HL-60 (cell line): ENCODE measurements at regions not wholly inside any gene's neighbourhood (a gene's known extent, or its start where the extent isn't known, plus 50 kb on each side); places are given as distances from the start of the nearest gene placed in this dataset.

Source experiments
- DNase-seq, 2 experiments: peaks; one replicate each; pipeline ENCODE4 v3.0.0-alpha.2; 2010 to 2020; ENCODE audit warnings: low read depth in 1 of 2, low spot score in 1 of 2
- H3K27ac ChIP-seq: fragments of 250-450 bp; sonication (Bioruptor Pico); replicated peaks from 2 replicates; pipeline ENCODE4 v1.5.1; 2020; ENCODE audit warnings: mild to moderate bottlenecking, moderate library complexity
- H3K27me3 ChIP-seq: fragments of 250-450 bp; sonication (Bioruptor Pico); 2 replicates; pipeline ENCODE4 v1.5.1; 2021; ENCODE audit warnings: mild to moderate bottlenecking, moderate library complexity; ENCODE audit not compliant: insufficient read depth, poor library complexity, severe bottlenecking
- H3K4me3 ChIP-seq: replicated peaks from 2 replicates; pipeline ENCODE4 v1.5.1; 2011; ENCODE audit warnings: mild to moderate bottlenecking, control low read depth, low read length; ENCODE audit not compliant: insufficient read depth
- CTCF ChIP-seq: IDR thresholded peaks from one replicate; pipeline ENCODE4 v1.5.1; 2011; ENCODE audit warnings: low read length, control low read depth, inconsistent platforms; ENCODE audit not compliant: insufficient read depth
- GABPA ChIP-seq: IDR thresholded peaks from 2 replicates; pipeline ENCODE4 v1.6.1; 2012; ENCODE audit warnings: low read depth
- POLR2AphosphoS5 ChIP-seq: IDR thresholded peaks from 2 replicates; pipeline ENCODE4 v1.6.1; 2012; ENCODE audit warnings: low read depth
- SPI1 ChIP-seq: IDR thresholded peaks from 2 replicates; pipeline ENCODE4 v1.6.1; 2012; ENCODE audit warnings: low read depth, mild to moderate bottlenecking, borderline replicate concordance
- TF ChIP-seq, protein P1 (sequence below): IDR thresholded peaks from 2 replicates; pipeline ENCODE4 v1.6.1; 2012; ENCODE audit warnings: low read depth; ENCODE audit not compliant: insufficient replicate concordance

- Histone ChIP-seq H3K27me3 (no peaks in the 10 kb centered on the region), H3K4me3 (no peak overlapping the region), H3K27ac (no peak overlapping the region)
- no peak for TF ChIP-seq SPI1
- TF ChIP-seq, protein P1, sequence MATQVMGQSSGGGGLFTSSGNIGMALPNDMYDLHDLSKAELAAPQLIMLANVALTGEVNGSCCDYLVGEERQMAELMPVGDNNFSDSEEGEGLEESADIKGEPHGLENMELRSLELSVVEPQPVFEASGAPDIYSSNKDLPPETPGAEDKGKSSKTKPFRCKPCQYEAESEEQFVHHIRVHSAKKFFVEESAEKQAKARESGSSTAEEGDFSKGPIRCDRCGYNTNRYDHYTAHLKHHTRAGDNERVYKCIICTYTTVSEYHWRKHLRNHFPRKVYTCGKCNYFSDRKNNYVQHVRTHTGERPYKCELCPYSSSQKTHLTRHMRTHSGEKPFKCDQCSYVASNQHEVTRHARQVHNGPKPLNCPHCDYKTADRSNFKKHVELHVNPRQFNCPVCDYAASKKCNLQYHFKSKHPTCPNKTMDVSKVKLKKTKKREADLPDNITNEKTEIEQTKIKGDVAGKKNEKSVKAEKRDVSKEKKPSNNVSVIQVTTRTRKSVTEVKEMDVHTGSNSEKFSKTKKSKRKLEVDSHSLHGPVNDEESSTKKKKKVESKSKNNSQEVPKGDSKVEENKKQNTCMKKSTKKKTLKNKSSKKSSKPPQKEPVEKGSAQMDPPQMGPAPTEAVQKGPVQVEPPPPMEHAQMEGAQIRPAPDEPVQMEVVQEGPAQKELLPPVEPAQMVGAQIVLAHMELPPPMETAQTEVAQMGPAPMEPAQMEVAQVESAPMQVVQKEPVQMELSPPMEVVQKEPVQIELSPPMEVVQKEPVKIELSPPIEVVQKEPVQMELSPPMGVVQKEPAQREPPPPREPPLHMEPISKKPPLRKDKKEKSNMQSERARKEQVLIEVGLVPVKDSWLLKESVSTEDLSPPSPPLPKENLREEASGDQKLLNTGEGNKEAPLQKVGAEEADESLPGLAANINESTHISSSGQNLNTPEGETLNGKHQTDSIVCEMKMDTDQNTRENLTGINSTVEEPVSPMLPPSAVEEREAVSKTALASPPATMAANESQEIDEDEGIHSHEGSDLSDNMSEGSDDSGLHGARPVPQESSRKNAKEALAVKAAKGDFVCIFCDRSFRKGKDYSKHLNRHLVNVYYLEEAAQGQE, result no peak
- no peak for TF ChIP-seq CTCF
- TF ChIP-seq POLR2AphosphoS5, result no peak
- no peak for TF ChIP-seq GABPA
- no peak for DNase-seq
Observed at GRCh38 chr7:21377545-21377944, 50.3 kb upstream of the SP4 start.
